OCI-LY7 (cell line): ENCODE measurements at regions not wholly inside any gene's neighbourhood (a gene's known extent, or its start where the extent isn't known, plus 50 kb on each side); places are given as distances from the start of the nearest gene placed in this dataset.

ENCODE experiments used
- BruUV-seq: library from RNA; stranded (reverse); fragments of 400-500 nt; replicated peaks from 2 replicates; lab custom pipeline; 2021; lab: Mats Ljungman, UMichigan
- CTCF ChIA-PET: fragments of 300-600 bp; sonication (Branson Sonifier 250); formaldehyde crosslinking; loops from one replicate; lab custom pipeline; 2022; ENCODE audit warnings: antibody characterized with exemption; ENCODE audit not compliant: unreplicated experiment; lab: Charles Lee
- POLR2A ChIA-PET: fragments of 300-600 bp; sonication (Branson Sonifier 250); formaldehyde crosslinking; loops from one replicate; lab custom pipeline; 2022; ENCODE audit warnings: antibody characterized with exemption; lab: Charles Lee
- DNase-seq: peaks from one replicate; pipeline ENCODE4 v3.0.0-alpha.2; 2015; ENCODE audit warnings: low spot score
- H2AFZ ChIP-seq: fragments of 200-600 bp; sonication (generic), shearing (Covaris generic); 2 replicates; pipeline ENCODE4 v1.6.1; 2014; ENCODE audit warnings: mild to moderate bottlenecking, antibody characterized with exemption, low read length, moderate library complexity
- H3K27ac ChIP-seq: fragments of 200-600 bp; sonication (generic); 2 replicates; pipeline ENCODE4 v1.5.1; 2014; ENCODE audit warnings: mixed run types, low read depth, mild to moderate bottlenecking, moderate library complexity, low read length, inconsistent platforms; ENCODE audit not compliant: poor library complexity, severe bottlenecking
- H3K36me3 ChIP-seq: fragments of 200-600 bp; sonication (generic); 2 replicates; pipeline ENCODE4 v1.6.1; 2014; ENCODE audit warnings: mild to moderate bottlenecking, antibody characterized with exemption, low read length, moderate library complexity, mixed read lengths; ENCODE audit not compliant: insufficient read depth
- H3K4me1 ChIP-seq: fragments of 200-600 bp; sonication (generic); 2 replicates; pipeline ENCODE4 v1.5.1; 2014; ENCODE audit warnings: mild to moderate bottlenecking, low read length; ENCODE audit not compliant: insufficient read depth, poor library complexity, severe bottlenecking
- H3K4me2 ChIP-seq: fragments of 200-600 bp; sonication (generic); 2 replicates; pipeline ENCODE4 v1.6.1; 2014; ENCODE audit warnings: mild to moderate bottlenecking, low read length
- H3K4me3 ChIP-seq: fragments of 200-600 bp; sonication (generic); 2 replicates; pipeline ENCODE4 v1.5.1; 2014; ENCODE audit warnings: mild to moderate bottlenecking, low read depth, low read length; ENCODE audit not compliant: poor library complexity, severe bottlenecking
- H3K79me2 ChIP-seq: fragments of 200-600 bp; sonication (generic); 2 replicates; pipeline ENCODE4 v1.6.1; 2016; ENCODE audit warnings: low read depth, mild to moderate bottlenecking, low read length, moderate library complexity, mixed read lengths; ENCODE audit not compliant: insufficient read depth
- H3K9me2 ChIP-seq: fragments of 200-600 bp; sonication (generic); 2 replicates; pipeline ENCODE4 v1.6.1; 2016; ENCODE audit warnings: mild to moderate bottlenecking, low read length, mixed read lengths; ENCODE audit not compliant: insufficient read depth
- H3K9me3 ChIP-seq: fragments of 200-600 bp; sonication (generic); 2 replicates; pipeline ENCODE4 v1.6.1; 2014; ENCODE audit warnings: mild to moderate bottlenecking, mixed run types, low read length, mixed read lengths
- H4K20me1 ChIP-seq: fragments of 200-600 bp; sonication (generic); 2 replicates; pipeline ENCODE4 v1.6.1; 2014; ENCODE audit warnings: mild to moderate bottlenecking, antibody characterized with exemption, low read length, moderate library complexity, mixed read lengths; ENCODE audit not compliant: insufficient read depth
- CTCF ChIP-seq: fragments of 200-600 bp; sonication (generic); conservative IDR thresholded peaks from 2 replicates; pipeline ENCODE4 v1.5.1; 2014; ENCODE audit warnings: mild to moderate bottlenecking, antibody characterized with exemption, low read length, moderate library complexity, mixed read lengths
- EZH2phosphoT487 ChIP-seq: fragments of 200-600 bp; sonication (generic); IDR thresholded peaks from 2 replicates; pipeline ENCODE4 v1.6.1; 2018; ENCODE audit warnings: low read depth, borderline replicate concordance, mild to moderate bottlenecking, mixed run types, antibody characterized with exemption, low read length, moderate library complexity, mixed read lengths
- intact Hi-C: fragments of 100-400 bp; cut with micrococcal nuclease; formaldehyde crosslinking; loops from one replicate; pipeline ENCODE4 v1.10.0; 2022; ENCODE audit not compliant: unreplicated experiment

- no peak overlapping the region for H3K27ac ChIP-seq
- H3K4me3 ChIP-seq = no peak overlapping the region
- no peaks in the 10 kb centered on the region for H3K9me2 ChIP-seq
- ChIA-PET CTCF (interaction anchor here (0.6 kb wide), 1 partner anchor 1968 kb away, joined by 3 read pairs; no protein-coding TSS in a partner anchor), POLR2A (no interaction called here)
- DNase-seq = no peak
- no TSS peak for BruUV-seq
- no peak overlapping the region for H2AFZ ChIP-seq
- no peaks in the 10 kb centered on the region for H3K36me3 ChIP-seq
- no peaks in the 10 kb centered on the region for H4K20me1 ChIP-seq
- intact Hi-C loops = loop anchor here (1.0 to 5.0 kb wide), 2 partner anchors 666 to 1462 kb away; no protein-coding TSS in a partner anchor
- TF ChIP-seq CTCF (no peak), EZH2phosphoT487 (no peak)
- no peaks in the 10 kb centered on the region for H3K9me3 ChIP-seq
- no peaks in the 10 kb centered on the region for H3K79me2 ChIP-seq
- no peak overlapping the region for H3K4me2 ChIP-seq
- H3K4me1 ChIP-seq = no peaks in the 10 kb centered on the region
Observed at GRCh38 chr14:30214014-30214413, 286.4 kb upstream of the PRKD1 start.

DNA sequence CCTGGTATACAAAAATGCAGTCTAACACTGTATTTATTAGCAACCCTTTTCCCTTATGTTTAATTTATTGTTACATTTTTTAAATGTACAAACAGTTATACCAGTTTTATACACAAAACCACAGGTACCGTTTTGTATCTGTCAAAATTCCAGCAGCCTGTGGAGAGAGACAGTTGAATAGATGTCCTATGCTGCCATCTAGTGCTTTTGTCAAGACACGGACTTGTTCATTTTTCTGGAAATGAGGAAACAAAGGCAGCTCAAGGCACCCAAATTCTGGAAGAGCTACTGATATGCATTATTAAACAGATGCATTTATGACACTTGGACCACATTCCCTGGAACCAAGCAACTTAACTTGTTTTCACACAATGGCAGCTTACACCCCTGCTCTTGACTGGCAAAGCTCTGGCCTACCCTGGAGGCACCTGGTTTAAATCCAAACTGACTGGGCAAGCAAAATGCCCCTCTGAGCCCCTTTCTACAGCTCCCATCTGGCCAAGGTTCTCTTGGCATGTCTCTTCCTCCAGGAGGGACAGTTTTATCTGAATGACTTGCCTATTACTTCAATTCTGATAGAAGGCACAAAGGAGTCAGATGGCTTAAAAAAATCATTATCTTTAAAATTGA, 286.9 kb upstream of the PRKD1 start:
- Histone ChIP-seq H2AFZ (no peak overlapping the region), H3K4me2 (no peak overlapping the region), H3K79me2 (no peaks in the 10 kb centered on the region), H3K9me3 (no peaks in the 10 kb centered on the region), H4K20me1 (no peaks in the 10 kb centered on the region), H3K27ac (no peak overlapping the region), H3K4me1 (no peaks in the 10 kb centered on the region), H3K4me3 (no peak overlapping the region), H3K36me3 (no peaks in the 10 kb centered on the region), H3K9me2 (no peaks in the 10 kb centered on the region)
- CTCF ChIA-PET = interaction anchor here (0.6 kb wide), 1 partner anchor 1967 kb away, joined by 3 read pairs; no protein-coding TSS in a partner anchor
- TF ChIP-seq CTCF = peak; percentile 82
- TF ChIP-seq EZH2phosphoT487 = no peak
- DNase-seq = peak; percentile 47
- intact Hi-C loops = loop anchor here (1.0 to 5.0 kb wide), 2 partner anchors 666 to 1462 kb away; no protein-coding TSS in a partner anchor
- POLR2A ChIA-PET = no interaction called here
- no TSS peak for BruUV-seq

DNA sequence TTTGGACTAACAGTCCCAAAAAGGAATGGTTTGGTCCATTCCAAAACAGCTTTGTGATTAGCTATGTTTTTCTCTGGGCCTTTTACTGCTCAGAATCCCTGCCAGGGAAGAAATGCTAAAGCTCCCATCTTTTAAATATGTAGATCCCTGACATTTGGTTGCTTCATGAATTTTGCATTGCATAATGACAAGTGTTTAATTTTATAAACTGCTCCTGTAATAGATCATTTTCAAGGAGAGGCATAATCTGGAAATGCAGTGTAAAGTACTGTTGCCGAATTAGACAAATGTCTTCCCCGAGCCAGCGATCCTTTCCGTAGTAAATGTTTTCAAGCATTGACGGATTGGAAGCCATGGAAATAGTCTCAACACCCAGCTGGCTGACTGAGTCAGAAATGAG, 291.3 kb upstream of the PRKD1 start:
- ChIA-PET CTCF (no interaction called here), POLR2A (no interaction called here)
- no peaks in the 10 kb centered on the region for H3K9me3 ChIP-seq
- intact Hi-C loops = no loop called here
- H3K9me2 ChIP-seq = no peaks in the 10 kb centered on the region
- TF ChIP-seq CTCF = no peak
- TF ChIP-seq EZH2phosphoT487 = no peak
- no TSS peak for BruUV-seq
- no peak overlapping the region for H3K27ac ChIP-seq
- H4K20me1 ChIP-seq = no peaks in the 10 kb centered on the region
- H3K36me3 ChIP-seq = no peaks in the 10 kb centered on the region
- H3K4me2 ChIP-seq = no peak overlapping the region
- no peaks in the 10 kb centered on the region for H3K79me2 ChIP-seq
- no peak for DNase-seq
- H3K4me1 ChIP-seq = no peaks in the 10 kb centered on the region
- H2AFZ ChIP-seq = no peak overlapping the region
- H3K4me3 ChIP-seq = no peak overlapping the region
